ENCODE measurements at regions not wholly inside any gene's neighbourhood (a gene's known extent, or its start where the extent isn't known, plus 50 kb on each side); places are given as distances from the start of the nearest gene placed in this dataset.

DNA sequence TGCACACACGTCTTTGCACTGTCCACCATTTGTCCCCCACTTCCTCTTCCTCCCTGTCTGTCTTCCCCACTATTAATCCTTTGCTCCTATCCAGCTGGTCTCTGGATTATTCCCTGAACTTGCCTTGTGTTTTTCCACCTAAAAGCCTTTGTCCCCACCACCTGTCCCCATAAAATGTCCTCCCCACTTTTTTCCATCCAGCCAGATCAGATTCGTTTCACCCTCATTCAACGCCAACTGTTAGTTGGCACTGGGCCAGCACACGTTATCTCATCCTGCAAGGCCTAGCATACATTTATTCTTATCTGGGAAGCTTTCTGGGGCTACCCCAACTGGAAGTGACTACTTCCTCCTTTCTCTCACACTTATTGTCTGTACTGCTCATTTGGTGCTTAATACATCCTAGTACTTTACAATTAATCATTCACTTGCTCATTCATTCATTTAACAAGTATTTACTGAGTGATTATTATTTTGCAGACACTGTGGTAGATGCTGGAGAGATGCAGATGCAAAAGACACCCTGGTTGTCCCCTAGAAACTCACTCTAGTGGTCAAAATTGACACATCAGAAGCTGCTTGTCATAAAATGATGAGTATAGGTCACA, 96.2 kb downstream of the RASSF10 start:
- DNase-seq, result peak in 1 of 2 experiments; percentile 37

DNA sequence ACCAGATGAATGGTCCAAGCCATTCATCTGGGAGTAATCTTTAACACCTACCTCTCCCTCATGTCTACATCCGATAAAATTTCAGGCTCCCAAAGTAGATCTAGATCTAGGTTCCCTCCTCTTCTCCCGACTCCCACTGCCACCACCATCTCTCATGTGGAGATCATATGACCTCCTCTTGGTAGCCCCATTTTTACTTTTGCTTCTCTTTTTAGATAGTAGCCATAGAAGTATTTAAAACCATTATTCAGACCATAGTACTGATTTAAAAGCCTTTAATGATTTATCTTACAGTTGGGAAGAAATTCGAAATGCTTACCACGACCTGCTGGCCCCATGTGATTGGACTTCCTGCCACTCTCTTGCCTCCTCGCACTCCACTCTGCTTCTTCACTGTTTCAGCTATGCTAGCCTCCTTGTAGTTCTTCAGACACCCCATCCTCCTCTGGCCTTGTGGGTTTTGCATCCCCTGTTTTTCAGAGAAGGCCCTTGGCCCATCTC, 98.5 kb downstream of the RASSF10 start:
- DNase-seq, result no peak

DNA sequence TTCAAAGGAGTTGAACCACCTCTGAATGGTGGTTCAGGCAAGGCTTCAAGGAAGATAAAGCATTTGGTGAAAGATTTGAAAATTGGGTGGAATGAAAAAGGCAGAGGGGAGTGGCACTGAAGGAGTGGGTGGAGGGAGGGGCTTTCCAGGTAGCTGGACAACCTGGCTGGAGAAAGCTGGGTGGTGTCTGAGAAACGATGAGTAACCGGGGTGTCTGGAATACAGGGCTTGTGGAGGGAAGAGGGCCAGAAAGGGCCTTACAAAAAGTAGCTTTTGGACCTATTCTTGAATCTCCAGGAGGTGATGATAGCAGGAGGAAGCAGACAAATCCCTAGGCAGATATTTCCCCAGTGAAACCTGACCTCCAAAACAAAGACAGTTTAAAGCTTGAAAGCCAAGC, 99.3 kb downstream of the RASSF10 start:
- DNase-seq, result no peak

DNA sequence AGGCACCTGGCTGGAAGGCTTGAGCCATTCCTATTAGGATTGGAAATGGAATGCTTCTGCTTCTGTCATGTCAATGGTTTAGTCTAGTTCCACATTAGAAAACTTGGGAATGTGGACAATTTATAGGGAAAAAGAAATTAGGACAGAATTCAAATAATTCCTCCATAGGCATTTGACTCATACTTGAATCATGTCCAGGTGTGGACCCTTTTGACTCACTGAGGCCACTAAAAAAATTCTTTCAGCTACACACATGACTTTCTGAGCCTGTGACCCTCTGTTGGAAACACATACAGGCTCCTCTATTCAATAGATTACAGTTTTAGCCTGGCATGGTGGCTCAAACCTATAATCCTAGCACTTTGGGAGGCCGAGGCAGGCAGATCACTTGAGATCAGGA, 100.5 kb downstream of the RASSF10 start:
- no peak for DNase-seq

DNA sequence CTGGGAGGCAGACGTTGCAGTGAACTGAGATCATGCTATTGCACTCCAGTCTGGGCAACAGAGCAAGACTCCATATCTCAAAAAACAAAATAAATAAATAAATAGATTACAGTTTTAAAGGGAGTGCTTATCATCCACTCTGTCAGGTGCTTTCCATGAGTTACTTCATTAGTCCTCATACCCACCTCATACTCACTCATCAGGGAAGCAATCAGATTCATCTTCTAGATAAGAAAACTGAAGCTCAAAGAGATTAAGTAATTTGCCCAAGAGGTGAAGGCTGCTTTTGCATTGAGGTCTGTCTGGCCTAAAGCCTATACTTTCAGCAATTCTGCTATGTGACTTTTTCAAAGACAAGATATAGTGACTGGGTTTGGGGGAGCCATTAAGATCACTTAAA, 101.0 kb downstream of the RASSF10 start:
- DNase-seq, result no peak

DNA sequence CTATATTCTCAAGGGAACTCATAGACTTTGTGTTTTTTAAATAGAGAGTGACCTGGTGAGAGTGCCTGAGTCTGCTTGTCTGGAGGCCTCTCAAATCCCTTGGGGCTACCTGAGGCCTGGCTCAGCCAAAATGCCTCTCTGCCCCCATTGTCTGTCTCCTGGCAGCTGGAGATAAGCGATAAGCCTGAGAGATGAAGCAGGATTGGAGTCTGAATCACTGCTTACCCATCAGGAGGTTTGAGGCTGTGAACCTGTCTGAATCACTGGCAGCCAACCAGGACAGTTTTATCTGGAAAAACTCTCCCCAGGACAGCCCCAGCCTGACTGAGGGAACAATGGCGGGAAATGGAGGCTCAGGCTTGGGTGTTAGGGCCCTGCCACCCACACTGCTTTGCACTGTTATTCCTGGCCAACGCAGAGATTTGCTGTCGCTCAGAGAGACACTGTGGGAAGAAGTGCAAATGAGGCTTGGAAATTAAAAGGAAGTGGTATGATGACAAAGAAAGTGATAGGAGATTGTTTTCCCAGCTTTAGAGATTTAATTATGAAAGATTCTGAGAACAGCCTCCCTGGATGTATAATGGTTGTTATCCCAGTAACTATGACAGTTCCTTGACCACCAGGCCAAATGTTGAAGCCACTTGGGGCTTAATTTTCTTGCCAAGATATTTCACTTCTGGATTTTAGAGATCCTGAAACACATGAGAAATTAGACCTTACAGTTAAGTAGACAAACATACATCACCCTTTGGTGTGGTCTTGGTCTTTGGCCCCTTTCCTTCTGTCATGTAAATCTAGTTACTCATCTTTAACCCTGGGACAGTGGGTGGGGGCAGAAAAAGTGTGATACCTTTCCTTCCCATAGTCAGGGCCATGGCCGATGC, 102.1 kb downstream of the RASSF10 start:
- peak; percentile 56 to 75 for DNase-seq

DNA sequence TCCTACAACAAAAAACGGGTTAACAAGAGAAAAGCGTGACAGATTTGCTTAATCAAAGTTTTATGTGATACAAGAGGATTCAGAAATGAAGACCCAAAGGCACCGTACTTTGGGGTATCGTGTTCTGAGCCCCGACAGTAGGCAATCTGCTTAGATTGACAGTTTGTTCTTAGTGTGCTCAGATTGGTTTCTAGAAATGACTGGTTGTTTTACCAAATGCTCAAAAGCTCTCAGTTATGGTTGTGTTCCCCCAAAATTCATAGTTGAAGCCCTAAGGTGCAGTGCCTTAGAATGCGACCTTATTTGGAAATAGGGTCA, 102.7 kb downstream of the RASSF10 start:
- no peak for DNase-seq

DNA sequence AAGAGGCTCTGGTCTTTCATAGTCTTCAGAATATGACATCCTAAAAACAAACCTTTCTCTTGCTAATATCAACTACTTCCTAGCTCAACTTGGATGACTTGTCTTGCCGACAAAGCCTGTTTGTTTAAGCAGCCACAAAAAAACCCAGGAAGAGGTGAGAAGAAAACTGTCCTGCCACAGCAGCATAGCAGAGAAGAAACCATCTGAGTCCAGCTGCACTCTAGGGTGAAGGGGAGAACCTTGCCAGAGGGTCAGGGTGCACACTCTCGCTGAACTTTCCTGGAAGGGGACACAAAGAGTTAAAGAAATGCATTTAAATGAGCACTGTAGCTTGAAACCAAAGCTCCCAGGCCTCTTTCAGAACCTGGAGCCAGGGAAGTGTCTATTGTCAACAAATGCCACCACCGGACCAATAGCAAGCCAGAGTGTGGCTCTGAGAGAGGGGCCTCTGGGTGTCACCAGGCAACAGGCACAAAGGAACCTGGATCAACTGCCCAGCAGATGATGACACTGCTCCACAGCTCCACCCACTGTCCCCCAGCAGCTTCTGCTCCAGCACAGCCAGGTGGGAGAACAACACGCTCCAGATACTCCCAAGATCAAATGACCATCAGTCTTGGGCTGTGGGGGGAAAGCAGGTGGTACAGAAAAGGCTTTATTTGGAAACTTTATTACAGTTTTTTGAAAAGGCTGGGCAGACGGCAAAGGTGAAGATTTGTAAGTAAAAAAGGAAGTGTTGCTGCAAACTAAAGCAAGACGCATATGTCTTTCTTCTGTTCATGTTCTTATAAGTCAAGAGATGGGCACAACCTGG, 105.7 kb downstream of the RASSF10 start:
- peak; percentile 74 to 76 for DNase-seq

DNA sequence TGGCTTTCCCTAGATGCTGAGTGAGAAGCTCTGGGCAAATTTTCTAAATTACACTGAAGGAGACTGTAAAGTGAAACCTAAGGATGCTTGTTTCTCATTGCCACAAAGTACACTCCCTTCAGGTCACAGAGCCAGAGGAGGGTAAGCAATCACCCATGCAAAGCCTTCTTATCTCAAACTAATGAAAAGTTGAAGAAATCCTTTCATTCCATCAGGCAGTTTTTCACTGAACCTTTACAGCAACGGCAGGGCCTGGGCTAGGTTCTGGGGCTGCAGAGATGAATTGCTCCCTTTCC, 106.2 kb downstream of the RASSF10 start:
- no peak for DNase-seq

DNA sequence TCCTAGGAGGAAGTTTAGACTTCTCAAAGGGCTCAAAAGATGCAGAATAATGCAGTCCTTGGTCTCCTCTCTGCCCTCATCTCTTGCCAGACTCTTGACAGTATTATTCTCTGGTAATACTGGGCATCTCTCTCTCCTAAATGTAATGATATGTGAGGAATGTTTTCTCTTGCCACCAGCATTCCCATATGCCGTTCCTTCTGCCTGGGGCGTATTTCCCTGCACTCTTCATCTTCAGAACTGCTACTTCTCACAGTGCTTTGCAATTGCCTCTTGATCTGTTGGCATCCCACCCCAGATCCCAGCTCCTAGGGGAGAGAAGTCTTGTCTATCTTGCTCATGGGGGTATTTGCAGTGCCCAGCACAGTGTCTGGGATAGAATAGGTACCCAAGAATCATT, 107.4 kb downstream of the RASSF10 start:
- DNase-seq, result no peak

DNA sequence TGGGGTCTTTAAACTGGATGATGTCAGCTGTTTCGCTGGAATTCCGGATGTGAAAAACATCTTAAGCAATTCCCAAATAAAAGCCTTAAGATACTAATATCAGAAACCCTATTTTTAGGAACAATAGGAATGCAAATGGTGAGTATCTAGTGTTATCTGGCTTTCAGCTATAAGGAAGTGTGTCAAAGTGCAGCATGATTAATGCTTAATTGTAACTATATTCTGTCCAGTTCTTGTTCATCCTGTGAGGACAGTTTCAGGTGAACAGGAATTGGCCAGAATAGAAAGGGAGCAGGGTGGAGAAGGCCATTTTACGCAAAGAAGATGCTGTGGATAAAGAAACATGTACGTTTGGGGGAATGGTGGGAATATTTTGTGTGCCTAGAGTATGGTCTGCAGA, 108.2 kb downstream of the RASSF10 start:
- no peak for DNase-seq

DNA sequence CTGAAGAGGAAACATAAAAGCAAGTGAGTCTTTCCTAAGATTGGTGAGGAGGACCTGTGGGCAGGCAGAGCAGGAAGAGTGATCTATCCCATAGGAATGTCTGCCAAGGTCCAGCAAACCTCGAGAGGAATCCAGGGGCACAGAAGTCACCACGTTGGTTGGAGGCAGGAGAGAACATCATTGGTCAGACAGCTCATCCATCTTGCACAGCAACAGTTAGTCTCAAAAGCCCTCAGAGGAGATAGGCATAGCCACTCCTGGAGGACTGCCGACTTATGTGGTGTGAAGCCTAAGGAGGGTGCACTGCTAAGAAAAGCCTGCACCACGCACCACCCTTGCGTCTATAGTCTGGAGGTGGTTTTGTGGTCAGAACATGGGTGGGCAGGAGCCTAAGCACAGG, 109.1 kb downstream of the RASSF10 start:
- DNase-seq, result no peak

DNA sequence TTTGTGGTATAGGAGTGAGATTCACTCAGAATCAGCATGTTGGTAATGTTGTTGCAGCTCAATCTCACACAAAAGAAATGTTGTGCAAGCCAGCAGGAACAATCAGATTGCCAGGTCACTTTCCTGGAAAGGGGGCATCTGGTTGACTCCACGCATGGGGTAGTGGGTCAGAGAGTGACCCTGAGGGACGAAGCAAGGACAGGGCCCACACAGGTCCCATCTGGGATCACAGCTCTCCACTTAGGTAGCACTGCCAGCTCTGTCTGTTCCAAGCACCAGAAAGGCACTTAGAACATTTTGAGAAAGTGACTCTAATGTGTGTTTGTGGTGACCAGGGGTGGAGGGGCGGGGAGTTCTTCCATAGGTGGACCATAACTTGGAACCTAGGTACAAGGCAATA, 109.5 kb downstream of the RASSF10 start:
- DNase-seq, result no peak

DNA sequence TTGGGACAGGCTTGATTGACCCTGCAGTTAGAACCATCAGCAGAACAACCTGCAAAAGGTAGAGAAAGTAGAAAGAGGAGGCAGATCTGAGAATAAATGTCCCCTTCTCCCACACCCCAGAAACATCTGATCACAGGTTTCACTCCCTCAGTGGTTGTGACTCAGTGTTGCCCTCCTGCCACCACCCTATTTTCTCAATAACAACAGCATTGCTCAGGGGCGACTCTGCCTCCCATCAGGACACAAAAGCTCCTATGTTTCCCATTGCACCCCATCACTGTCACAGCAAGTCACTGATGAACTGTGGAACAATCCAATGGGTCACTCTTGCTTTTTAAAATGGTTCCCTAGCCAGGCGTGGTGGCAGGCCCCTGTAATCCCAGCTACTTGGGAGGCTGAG, 110.2 kb downstream of the RASSF10 start:
- no peak for DNase-seq

DNA sequence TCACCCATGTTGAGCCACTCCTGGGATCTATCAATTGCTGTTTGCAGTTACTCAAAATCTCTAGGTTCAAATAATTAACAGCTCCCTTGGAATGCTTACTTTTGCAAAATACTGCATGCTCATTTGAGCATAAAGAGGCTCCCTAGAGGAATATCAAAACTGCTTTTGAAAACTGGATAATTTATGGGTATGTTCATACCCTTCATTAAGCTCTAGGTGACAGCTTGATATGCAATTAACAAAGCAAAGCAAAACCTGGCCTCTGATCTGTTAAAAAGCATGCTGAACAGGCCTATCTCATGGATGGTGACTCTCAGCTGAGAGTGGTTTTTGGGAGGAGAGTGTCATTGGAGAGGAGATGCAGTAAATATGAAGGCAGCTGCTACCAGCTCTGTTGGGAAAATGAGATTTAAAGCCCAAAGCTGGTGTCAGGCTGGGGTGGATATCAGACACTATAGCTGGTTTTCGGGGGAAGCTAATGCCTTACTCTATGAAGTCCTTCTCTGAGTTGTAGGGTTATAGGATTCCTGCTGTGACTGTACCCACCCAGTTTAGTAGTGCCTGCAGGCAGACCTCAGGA, 110.9 kb downstream of the RASSF10 start:
- peak in 1 of 2 experiments; percentile 37 for DNase-seq

DNA sequence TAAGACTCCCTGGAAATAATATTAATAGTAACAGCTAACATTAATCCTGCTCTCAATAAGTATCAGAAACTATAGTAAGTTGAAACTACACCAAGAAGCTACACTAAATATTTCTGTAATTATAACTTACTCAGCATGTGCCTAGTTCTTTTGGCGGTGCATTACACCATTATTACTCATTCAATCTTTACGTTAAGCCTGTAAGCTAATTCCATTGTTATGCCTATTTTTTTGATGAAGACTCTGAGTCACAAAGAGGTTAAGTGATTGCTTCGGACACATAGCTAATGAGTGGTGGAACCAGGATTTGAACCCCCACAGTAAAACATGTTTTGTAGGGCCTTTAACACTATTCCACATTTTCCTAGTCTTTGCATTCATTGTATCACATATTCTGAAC, 111.6 kb downstream of the RASSF10 start:
- DNase-seq, result no peak

DNA sequence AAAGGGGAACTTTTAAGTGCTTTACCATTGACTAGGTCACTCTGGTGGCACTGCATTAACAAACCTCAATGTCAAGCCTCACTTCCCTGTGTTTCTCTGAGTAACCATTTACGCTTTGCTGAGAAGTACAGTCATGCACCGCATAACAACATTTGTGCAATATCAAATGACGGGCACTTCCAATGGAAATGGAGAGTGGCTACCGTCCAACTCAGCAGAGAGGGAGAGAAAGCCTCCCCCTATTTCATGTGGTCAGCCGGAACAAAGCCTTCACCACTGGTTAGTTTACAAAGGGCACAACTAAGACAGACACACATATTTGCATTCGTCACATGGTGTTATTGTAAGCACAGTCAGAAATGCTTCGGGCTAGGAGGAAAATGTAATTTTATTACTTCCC, 117.3 kb downstream of the RASSF10 start:
- DNase-seq, result peak; percentile 66 to 67

DNA sequence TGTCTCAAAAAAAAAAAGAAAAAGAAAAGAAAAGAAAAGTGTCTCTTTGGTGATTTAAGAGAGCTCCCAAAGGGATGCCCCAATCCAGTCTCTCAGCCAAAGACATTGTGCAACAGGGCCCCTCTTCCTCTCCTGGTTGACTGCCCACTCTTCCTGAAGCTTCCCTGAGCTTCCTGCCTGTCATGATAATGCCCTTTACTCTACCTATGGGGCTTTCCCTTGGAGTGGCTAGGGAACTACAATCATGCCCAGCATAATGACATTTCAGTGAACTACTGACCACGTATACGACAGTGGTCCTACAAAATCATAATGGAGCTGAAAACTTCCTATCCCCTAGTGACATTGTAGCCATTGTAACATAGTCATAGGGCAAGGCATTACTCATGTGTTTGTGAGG, 118.0 kb downstream of the RASSF10 start:
- DNase-seq, result no peak

DNA sequence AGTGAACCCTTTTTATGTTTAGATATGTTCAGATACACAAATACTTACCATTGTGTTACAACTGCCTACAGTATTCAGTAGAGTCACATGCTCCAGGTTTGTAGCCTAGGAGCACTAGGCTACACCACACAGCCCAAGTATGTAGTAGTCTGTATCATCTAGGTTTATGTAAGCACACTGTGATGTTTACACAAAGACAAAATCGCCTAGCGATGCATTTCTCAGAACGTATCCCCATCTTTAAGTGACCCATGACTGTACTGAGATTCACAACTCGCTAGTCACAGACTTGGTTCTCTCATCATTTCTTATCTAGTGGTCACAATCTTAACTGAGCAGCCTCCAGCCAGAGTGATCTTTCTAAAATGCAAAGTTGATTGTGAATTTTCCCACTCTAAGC, 119.2 kb downstream of the RASSF10 start:
- no peak for DNase-seq

DNA sequence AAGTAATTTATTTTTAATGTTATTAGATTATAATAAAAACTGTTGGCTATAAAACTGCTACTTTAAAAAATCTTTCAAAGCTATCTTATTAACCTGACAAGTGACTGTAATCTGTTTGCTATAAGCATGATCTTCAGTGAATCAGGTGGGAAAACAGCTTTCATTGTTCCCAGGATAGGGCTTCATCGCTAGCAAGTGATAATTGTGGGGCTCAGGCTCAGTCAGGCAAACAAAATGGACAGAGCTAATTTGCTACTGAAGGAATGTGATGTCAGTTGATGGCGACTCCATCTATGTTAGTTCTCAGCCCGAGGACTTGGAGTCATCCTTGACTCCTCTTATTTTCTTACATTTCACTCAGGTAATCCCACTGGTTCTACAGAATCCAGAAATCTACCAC, 125.0 kb downstream of the RASSF10 start:
- no peak for DNase-seq

DNA sequence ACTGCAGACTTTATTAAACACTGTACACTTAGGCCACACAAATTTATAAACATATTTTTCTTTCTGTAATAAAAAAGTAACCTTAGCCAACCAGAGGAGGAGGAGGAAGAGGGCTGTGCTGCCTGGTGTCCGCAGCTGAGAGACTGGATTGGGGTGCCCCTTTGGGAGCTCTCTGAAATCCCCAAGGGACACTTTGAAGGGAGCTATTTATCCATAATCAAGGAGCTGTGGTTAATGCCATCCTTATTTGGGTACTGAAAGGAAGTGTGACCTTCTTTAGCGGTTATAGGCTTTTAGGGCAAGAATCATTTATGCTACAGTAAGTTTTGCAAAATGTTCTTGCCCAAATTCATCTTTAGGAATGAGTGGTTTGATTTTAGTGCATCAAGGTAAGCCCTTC, 125.8 kb downstream of the RASSF10 start:
- DNase-seq, result no peak

DNA sequence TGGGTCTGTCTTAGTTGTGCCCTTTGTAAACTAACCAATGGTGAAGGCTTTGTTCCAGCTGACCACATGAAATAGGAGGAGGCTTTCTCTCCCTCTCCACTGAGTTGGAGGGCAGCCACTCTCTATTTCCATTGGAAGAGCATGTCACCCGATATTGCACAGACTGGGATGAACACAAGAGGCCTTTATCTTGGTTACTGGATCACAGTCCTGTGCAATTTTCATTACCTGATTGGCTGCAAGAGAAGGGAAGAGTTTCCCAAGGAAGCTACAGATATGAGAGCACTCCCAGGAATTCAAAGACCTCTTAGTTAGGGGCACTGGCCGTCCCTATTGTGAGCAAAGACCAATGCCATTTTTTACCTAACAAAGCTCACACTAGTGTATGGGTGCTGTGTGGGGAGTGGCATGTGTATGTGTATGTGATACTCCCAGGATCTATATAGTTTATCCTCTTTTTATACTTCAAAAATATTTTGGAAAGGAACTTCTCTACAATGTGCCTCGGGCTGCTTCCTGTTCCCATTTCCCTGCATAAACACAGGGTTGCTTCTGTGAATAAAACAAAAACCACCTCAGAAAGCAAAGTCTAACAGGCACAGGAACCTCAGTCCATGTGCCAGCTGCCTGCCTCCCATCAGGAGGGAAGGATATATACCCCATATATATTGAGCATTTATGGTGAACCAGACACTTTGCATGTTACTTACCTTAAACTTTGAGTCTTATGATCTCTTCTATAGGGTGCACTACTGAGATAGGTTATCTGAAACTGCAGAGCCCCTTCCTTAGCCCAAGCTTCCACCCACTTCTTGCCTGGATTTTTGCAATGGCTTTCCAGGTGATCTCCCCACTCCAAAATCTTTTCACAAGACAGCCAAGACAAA, 126.5 kb downstream of the RASSF10 start:
- DNase-seq, result peak; percentile 41 to 64

DNA sequence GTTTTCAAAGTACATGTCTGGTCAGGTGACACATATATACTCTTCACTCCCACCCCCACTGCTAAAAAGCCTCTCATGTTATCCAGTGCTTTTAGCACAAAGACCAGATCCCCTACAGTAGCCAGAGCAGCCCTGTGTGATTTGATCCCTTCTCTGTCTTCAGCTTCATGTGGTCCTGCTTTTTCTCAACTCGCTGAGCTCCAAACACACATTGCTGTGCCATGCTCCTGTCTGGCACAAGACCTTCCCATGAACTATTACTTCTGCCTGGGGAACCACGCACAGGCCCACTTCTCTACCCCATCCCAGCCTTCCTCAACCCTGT, 127.1 kb downstream of the RASSF10 start:
- DNase-seq, result no peak
